CD14-positive monocyte (primary cell): ENCODE measurements at regions not wholly inside any gene's neighbourhood (a gene's known extent, or its start where the extent isn't known, plus 50 kb on each side); places are given as distances from the start of the nearest gene placed in this dataset.
"Not testable (repeated sequence)": the region's sequence is repeated elsewhere in the genome, so short reads cannot be mapped to it uniquely, and the experiment has no call there.

ENCODE experiments used
- DNase-seq, 3 donors: peaks; one replicate each; pipeline ENCODE4 v3.0.0-alpha.2; 2011 to 2022
- H2AFZ ChIP-seq: 2 replicates; pipeline ENCODE4 v1.6.0; 2012; ENCODE audit warnings: mild to moderate bottlenecking, low read depth, low read length, inconsistent platforms; ENCODE audit not compliant: insufficient read depth, poor library complexity, severe bottlenecking
- H3K27ac ChIP-seq, 2 donors: 1 replicate in 1 of 2; 2 replicates in 1 of 2; pipeline ENCODE4 v1.5.1; 2012 to 2013; ENCODE audit warnings: low read length in 2 of 2, control low read depth in 1 of 2, inconsistent platforms in 1 of 2, low read depth in 1 of 2, mild to moderate bottlenecking in 1 of 2
- H3K27me3 ChIP-seq, 2 donors: one replicate each; pipeline versions ENCODE4 v1.6.0 to v1.6.1; 2011 to 2013; ENCODE audit warnings: low read length in 2 of 2; ENCODE audit not compliant: control insufficient read depth in 2 of 2, insufficient read depth in 2 of 2
- H3K36me3 ChIP-seq, 2 donors: replicated peaks in 1 of 2; 1 replicate in 1 of 2; 2 replicates in 1 of 2; pipeline versions ENCODE4 v1.5.1 to v1.6.1; 2012 to 2013; ENCODE audit warnings: low read length in 2 of 2, control low read depth in 1 of 2, inconsistent platforms in 1 of 2, mild to moderate bottlenecking in 1 of 2; ENCODE audit not compliant: insufficient read depth in 2 of 2, control insufficient read depth in 1 of 2
- H3K4me1 ChIP-seq, 2 donors: 1 replicate in 1 of 2; 2 replicates in 1 of 2; pipeline versions ENCODE4 v1.5.1 to v1.6.1; 2012 to 2013; ENCODE audit warnings: low read length in 2 of 2, control low read depth in 1 of 2, inconsistent platforms in 1 of 2, mild to moderate bottlenecking in 1 of 2, moderate library complexity in 1 of 2; ENCODE audit not compliant: insufficient read depth in 2 of 2, control insufficient read depth in 1 of 2
- H3K4me2 ChIP-seq: replicated peaks from 2 replicates; pipeline ENCODE3; 2012; ENCODE audit warnings: low read length, moderate library complexity, mild to moderate bottlenecking; ENCODE audit not compliant: poor library complexity, severe bottlenecking; ENCODE audit errors: extremely low read depth
- H3K4me3 ChIP-seq, 3 experiments: fragments of 200-600 bp in 1 of 3; sonication (generic) in 1 of 3; replicated peaks in 1 of 3; 1 replicate in 2 of 3; 2 replicates in 1 of 3; pipeline ENCODE4 v1.5.1; 2011 to 2013; ENCODE audit warnings: low read length in 3 of 3, mild to moderate bottlenecking in 3 of 3, control low read depth in 2 of 3, low read depth in 2 of 3, inconsistent platforms in 1 of 3, moderate library complexity in 1 of 3
- H3K79me2 ChIP-seq: 2 replicates; pipeline ENCODE4 v1.6.0; 2012; ENCODE audit warnings: mild to moderate bottlenecking, control low read depth, inconsistent platforms, low read length, moderate library complexity; ENCODE audit not compliant: insufficient read depth
- H3K9ac ChIP-seq: 2 replicates; pipeline ENCODE4 v1.6.0; 2017; ENCODE audit warnings: low read length, mild to moderate bottlenecking; ENCODE audit not compliant: insufficient read depth, poor library complexity, severe bottlenecking
- H3K9me3 ChIP-seq, 2 donors: replicated peaks in 1 of 2; 1 replicate in 1 of 2; 2 replicates in 1 of 2; pipeline versions ENCODE4 v1.5.1 to v1.6.1; 2012 to 2013; ENCODE audit warnings: low read length in 2 of 2, control low read depth in 1 of 2; ENCODE audit not compliant: control insufficient read depth in 1 of 2, insufficient read depth in 1 of 2
- H4K20me1 ChIP-seq: 2 replicates; pipeline ENCODE4 v1.6.0; 2012; ENCODE audit warnings: mild to moderate bottlenecking, low read length, control low read depth, moderate library complexity; ENCODE audit not compliant: insufficient read depth
- H3K27ac Mint-ChIP-seq, 7 donors: one replicate each; pipeline ENCODE4 v1.8.0; 2020; ENCODE audit warnings: mild to moderate bottlenecking in 7 of 7, mixed read lengths in 7 of 7, moderate library complexity in 6 of 7, inconsistent platforms in 2 of 7
- H3K27me3 Mint-ChIP-seq, 3 donors: one replicate each; pipeline ENCODE4 v1.8.0; 2021 to 2022; ENCODE audit warnings: low read depth in 3 of 3, mild to moderate bottlenecking in 3 of 3, mixed read lengths in 3 of 3, moderate library complexity in 3 of 3, inconsistent platforms in 1 of 3
- H3K36me3 Mint-ChIP-seq, 2 donors: one replicate each; pipeline ENCODE4 v1.8.0; 2020; ENCODE audit warnings: mixed read lengths in 2 of 2, inconsistent platforms in 1 of 2, mild to moderate bottlenecking in 1 of 2
- H3K4me1 Mint-ChIP-seq: one replicate; pipeline ENCODE4 v1.8.0; 2020; ENCODE audit warnings: mild to moderate bottlenecking, mixed read lengths
- H3K4me3 Mint-ChIP-seq, 2 donors: one replicate each; pipeline ENCODE4 v1.8.0; 2020; ENCODE audit warnings: mild to moderate bottlenecking in 2 of 2, mixed read lengths in 2 of 2, moderate library complexity in 1 of 2
- H3K9me3 Mint-ChIP-seq, 7 donors: one replicate each; pipeline ENCODE4 v1.8.0; 2020 to 2022; ENCODE audit warnings: mixed read lengths in 7 of 7, mild to moderate bottlenecking in 6 of 7, moderate library complexity in 6 of 7, inconsistent platforms in 2 of 7
- WGBS: methylation state at CpG from one replicate; pipeline ENCODE4 v1.1.5; 2013; ENCODE audit warnings: missing lambda C conversion rate; ENCODE audit not compliant: insufficient coverage; 5-methylcytosine and 5-hydroxymethylcytosine counted together
- intact Hi-C, 2 donors: fragments of 100-400 bp; cut with micrococcal nuclease; formaldehyde crosslinking; loops; one replicate each; pipeline versions ENCODE4 v1.15.0 to v1.15.1; 2023
- TF ChIP-seq, protein P1 (sequence below): fragments of 200-600 bp; IDR thresholded peaks from one replicate; pipeline ENCODE4 v1.8.0; 2022; ENCODE audit warnings: antibody characterized with exemption, mild to moderate bottlenecking

DNA sequence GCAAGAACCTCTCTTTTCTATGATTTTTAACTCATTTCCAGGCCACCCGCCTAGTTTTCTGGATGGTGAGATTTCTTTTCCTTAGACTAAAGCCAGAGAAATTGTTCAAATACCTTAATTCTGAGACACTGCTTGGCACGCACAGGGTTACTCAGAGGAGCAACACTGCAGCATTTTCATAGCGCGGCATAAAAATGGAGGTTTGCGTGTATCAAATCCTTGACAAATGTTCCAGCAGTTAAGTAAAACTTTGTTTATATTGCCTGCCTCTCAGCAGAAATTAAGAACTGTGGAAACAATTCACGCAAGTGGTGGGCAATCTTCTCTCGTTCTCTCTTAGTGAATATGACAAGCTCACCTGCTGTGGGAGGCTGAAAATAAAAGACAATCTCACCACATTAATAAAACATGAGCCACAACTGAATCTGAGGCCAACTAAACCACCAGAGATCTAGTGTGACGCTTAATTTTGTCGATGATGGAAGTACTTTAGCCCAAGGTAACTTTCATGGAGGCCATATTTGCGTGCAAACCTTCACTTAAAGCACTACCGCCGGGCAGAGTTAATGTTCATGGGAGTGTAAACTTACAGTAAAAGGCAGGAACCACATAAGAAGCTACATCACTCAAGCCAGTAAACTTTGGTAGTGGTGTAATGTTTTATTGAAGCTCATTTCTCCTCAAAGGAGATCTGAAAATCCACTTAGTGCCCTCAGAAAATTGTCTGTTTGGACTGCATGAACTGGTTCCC is 894.8 kb upstream of the EPHA5 start:
- Histone ChIP-seq H3K79me2 (no peaks in the 10 kb centered on the region), H3K27ac (no peak overlapping the region), H3K36me3 (no peaks in the 10 kb centered on the region), H3K4me3 (no peak overlapping the region), H3K27me3 (no peaks in the 10 kb centered on the region), H3K9ac (no peak overlapping the region), H3K9me3 (peaks cover 0 to 7% of the 10 kb centered on the region in 2 donors), H3K4me1 (no peaks in the 10 kb centered on the region), H4K20me1 (no peaks in the 10 kb centered on the region), H2AFZ (no peak overlapping the region), H3K4me2 (no peak overlapping the region)
- 96% methylated on average over 4 of the region's 12 CpGs for WGBS
- no peak for DNase-seq
- H3K36me3 Mint-ChIP-seq = no peaks in the 10 kb centered on the region
- peaks cover 0 to 3% (median 0%) of the 10 kb centered on the region in 3 donors for H3K27me3 Mint-ChIP-seq
- no peaks in the 10 kb centered on the region for H3K4me1 Mint-ChIP-seq
- H3K9me3 Mint-ChIP-seq = peaks cover 0 to 7% (median 0%) of the 10 kb centered on the region in 7 donors
- TF ChIP-seq, protein P1, sequence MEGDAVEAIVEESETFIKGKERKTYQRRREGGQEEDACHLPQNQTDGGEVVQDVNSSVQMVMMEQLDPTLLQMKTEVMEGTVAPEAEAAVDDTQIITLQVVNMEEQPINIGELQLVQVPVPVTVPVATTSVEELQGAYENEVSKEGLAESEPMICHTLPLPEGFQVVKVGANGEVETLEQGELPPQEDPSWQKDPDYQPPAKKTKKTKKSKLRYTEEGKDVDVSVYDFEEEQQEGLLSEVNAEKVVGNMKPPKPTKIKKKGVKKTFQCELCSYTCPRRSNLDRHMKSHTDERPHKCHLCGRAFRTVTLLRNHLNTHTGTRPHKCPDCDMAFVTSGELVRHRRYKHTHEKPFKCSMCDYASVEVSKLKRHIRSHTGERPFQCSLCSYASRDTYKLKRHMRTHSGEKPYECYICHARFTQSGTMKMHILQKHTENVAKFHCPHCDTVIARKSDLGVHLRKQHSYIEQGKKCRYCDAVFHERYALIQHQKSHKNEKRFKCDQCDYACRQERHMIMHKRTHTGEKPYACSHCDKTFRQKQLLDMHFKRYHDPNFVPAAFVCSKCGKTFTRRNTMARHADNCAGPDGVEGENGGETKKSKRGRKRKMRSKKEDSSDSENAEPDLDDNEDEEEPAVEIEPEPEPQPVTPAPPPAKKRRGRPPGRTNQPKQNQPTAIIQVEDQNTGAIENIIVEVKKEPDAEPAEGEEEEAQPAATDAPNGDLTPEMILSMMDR = no peak
- no peak overlapping the region for H3K4me3 Mint-ChIP-seq
- no peak overlapping the region for H3K27ac Mint-ChIP-seq
- intact Hi-C loops = no loop called here

DNA sequence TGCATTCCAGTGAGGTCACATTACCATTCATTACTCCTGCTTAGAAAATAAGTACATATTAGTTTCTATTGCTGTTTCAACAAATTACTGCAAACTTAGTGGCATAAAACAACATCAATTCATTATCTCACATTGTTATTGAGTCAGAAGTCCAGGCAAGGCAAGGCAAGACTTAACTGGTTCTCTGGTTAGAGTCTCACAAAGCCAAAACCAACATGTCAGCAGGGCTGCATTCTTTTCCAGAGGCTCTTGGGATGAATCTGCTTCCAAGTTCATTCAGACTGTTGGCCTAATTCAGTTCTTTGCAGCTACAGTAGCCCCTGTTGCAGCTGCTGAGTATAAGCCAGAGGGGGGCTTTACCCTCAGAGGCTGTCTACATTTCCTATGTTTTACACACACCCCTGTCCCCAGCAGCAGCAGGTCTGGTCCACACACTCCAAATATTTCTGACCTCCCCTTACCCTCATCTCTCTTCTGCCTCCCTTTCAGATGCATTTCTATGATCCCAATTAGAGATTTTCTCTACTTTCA is 892.1 kb upstream of the EPHA5 start:
- no peaks in the 10 kb centered on the region for H3K4me1 ChIP-seq
- DNase-seq = no peak
- peaks cover 0 to 7% of the 10 kb centered on the region in 2 donors for H3K9me3 ChIP-seq
- H2AFZ ChIP-seq = no peak overlapping the region
- no peaks in the 10 kb centered on the region for H3K79me2 ChIP-seq
- TF ChIP-seq, protein P1 = no peak
- intact Hi-C loops = no loop called here
- Mint-ChIP-seq H3K36me3 (no peaks in the 10 kb centered on the region), H3K4me1 (no peaks in the 10 kb centered on the region), H3K9me3 (peaks cover 0 to 7% (median 0%) of the 10 kb centered on the region in 7 donors), H3K4me3 (no peak overlapping the region), H3K27me3 (peaks cover 0 to 3% (median 0%) of the 10 kb centered on the region in 3 donors), H3K27ac (no peak overlapping the region)
- no peaks in the 10 kb centered on the region for H3K36me3 ChIP-seq
- no peaks in the 10 kb centered on the region for H3K27me3 ChIP-seq
- no peak overlapping the region for H3K4me2 ChIP-seq
- H3K4me3 ChIP-seq = no peak overlapping the region
- H4K20me1 ChIP-seq = no peaks in the 10 kb centered on the region
- H3K9ac ChIP-seq = no peak overlapping the region
- no peak overlapping the region for H3K27ac ChIP-seq

DNA sequence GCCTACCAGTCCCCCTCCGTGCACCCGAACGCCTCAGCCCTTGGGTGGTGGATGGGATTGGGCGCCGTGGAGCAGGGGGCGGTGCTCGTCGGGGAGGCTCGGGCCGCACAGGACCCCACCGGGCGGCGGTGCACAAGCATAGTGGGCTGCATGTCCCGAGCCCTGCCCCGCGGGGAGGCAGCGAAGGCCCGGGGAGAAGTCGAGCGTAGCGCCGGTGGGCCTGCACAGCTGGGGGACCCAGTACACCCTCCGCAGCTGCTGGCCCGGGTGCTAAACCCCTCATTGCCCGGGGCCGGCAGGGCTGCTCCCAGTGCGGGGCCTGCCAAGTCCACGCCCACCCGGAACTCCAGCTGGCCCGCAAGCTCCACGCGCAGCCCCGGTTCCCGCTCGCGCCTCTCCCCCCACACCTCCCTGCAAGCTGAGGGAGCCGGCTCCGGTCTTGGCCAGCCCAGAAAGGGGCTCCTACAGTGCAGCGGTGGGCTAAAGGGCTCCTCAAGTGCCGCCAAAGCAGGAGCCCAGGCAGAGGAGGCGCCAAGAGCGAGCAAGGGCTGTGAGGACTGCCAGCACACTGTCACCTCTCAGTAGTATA is 891.3 kb upstream of the EPHA5 start:
- H3K79me2 ChIP-seq, H3K4me2 ChIP-seq, H3K4me1 Mint-ChIP-seq, H3K4me1 ChIP-seq, H3K4me3 Mint-ChIP-seq, H4K20me1 ChIP-seq, H3K9me3 Mint-ChIP-seq, H3K27me3 ChIP-seq, H3K27me3 Mint-ChIP-seq, H3K9me3 ChIP-seq, H3K27ac ChIP-seq, H2AFZ ChIP-seq, H3K27ac Mint-ChIP-seq, DNase-seq, H3K9ac ChIP-seq, intact Hi-C loops, H3K36me3 ChIP-seq, H3K36me3 Mint-ChIP-seq, H3K4me3 ChIP-seq: not testable (repeated sequence)
- 95% methylated on average over 38 of the region's 42 CpGs for WGBS
